PFSK-1 (cell line): ENCODE measurements at regions not wholly inside any gene's neighbourhood (a gene's known extent, or its start where the extent isn't known, plus 50 kb on each side); places are given as distances from the start of the nearest gene placed in this dataset.

Source experiments
- FOXP2 ChIP-seq: optimal IDR thresholded peaks from 2 replicates; pipeline ENCODE3; 2011; ENCODE audit warnings: borderline replicate concordance, control low read depth, inconsistent platforms; ENCODE audit not compliant: insufficient read depth; ENCODE audit errors: extremely low read length, extremely low read depth
- POLR2AphosphoS5 ChIP-seq: IDR thresholded peaks from 2 replicates; pipeline ENCODE4 v1.6.1; 2012; ENCODE audit warnings: low read depth, mild to moderate bottlenecking, control low read depth, low read length, moderate library complexity
- REST ChIP-seq, 2 experiments: IDR thresholded peaks; 2 replicates each; pipeline versions ENCODE4 v1.6.1 to v1.8.0; 2011 to 2012; ENCODE audit warnings: low read depth in 2 of 2, low read length in 2 of 2, control low read depth in 1 of 2, inconsistent platforms in 1 of 2, mild to moderate bottlenecking in 1 of 2, moderate library complexity in 1 of 2; ENCODE audit not compliant: insufficient read depth in 1 of 2
- SIN3A ChIP-seq: IDR thresholded peaks from 2 replicates; pipeline ENCODE4 v1.6.1; 2012; ENCODE audit warnings: mild to moderate bottlenecking, low read length, moderate library complexity, borderline replicate concordance; ENCODE audit not compliant: insufficient read depth
- TAF1 ChIP-seq: IDR thresholded peaks from 2 replicates; pipeline ENCODE4 v1.6.1; 2012; ENCODE audit warnings: low read length, control low read depth, borderline replicate concordance; ENCODE audit not compliant: insufficient read depth

- TF ChIP-seq POLR2AphosphoS5: no peak
- TF ChIP-seq TAF1: no peak
- TF ChIP-seq SIN3A: no peak
- TF ChIP-seq FOXP2: no peak
- TF ChIP-seq REST (IDR thresholded peaks at IDR 0.05; ENCODE audit: insufficient read depth in 1 of 2, low read depth in 2 of 2, low read length in 2 of 2): no peak
These were observed 118.3 kb upstream of the HEY2 start for GRCh38 chr6:125631165-125631564.

GRCh38 chr6:125636671-125637070, 112.8 kb upstream of the HEY2 start:
- TF ChIP-seq REST (IDR thresholded peaks at IDR 0.05; ENCODE audit: insufficient read depth in 1 of 2, low read depth in 2 of 2, low read length in 2 of 2) (no peak), SIN3A (no peak), POLR2AphosphoS5 (no peak), FOXP2 (no peak), TAF1 (no peak)

GRCh38 chr6:125637207-125637606, 112.2 kb upstream of the HEY2 start:
- TF ChIP-seq REST (IDR thresholded peaks at IDR 0.05; ENCODE audit: insufficient read depth in 1 of 2, low read depth in 2 of 2, low read length in 2 of 2) (no peak), TAF1 (no peak), SIN3A (no peak), FOXP2 (no peak), POLR2AphosphoS5 (no peak)

GRCh38 chr6:125639466-125640020, 109.9 kb upstream of the HEY2 start:
- TF ChIP-seq FOXP2: no peak
- TF ChIP-seq TAF1: no peak
- peak; percentile 35; the same call in 1 of the 2 replicates for TF ChIP-seq POLR2AphosphoS5
- peak in 1 of 2 experiments; percentile 59; a peak in 1 of 4 replicates for TF ChIP-seq REST (IDR thresholded peaks at IDR 0.05; ENCODE audit: insufficient read depth in 1 of 2, low read depth in 2 of 2, low read length in 2 of 2)
